ENCODE measurements at regions not wholly inside any gene's neighbourhood (a gene's known extent, or its start where the extent isn't known, plus 50 kb on each side); places are given as distances from the start of the nearest gene placed in this dataset.
"Not testable (repeated sequence)": the region's sequence is repeated elsewhere in the genome, so short reads cannot be mapped to it uniquely, and the experiment has no call there.

DNA sequence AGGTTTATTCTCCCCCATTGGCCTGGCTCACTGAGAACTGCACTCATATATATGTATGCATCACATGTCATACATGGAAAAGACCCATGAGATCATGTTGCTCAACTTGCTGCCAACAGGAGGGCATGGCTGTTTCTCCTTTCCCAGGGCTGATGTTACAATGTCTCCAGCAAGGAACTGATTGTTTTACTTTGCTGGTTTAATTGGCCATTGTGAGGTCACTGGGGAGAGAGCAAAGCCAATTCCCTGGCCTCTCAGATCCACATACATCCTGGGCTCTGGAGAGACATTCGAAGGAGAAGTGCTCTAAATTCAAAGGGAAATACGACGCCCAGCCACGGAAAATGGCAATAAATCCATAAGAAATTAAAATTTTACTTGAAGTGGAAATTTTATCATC is 287.8 kb downstream of the WDR11 start:
- DNase-seq = no peak

DNA sequence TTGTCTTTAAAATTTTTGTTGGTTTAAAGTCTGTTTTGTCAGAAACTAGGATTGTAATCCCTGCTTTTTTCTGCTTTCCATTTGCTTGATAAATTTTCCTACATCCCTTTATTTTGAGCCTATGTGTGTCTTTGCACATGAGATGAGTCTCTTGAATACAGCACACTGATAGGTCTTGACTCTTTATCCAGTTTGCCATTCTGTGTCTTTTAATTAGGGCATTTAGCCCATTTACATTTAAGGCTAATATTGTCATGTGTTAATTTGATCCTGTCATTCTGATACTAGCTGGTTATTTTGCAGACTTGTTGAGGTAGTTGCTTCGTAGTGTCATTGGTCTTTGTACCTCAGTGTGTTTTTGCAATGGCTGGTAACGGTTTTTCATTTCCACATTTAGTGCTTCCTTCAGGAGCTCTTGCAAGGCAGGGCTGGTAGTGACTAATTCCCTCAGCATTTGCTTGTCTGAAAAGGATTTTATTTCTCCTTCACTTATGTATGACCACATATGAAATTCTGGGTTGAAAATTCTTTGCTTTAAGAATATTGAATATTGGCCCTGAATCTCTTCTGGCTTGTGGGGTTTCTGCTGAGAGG is 294.7 kb downstream of the WDR11 start:
- DNase-seq = not testable (repeated sequence)

DNA sequence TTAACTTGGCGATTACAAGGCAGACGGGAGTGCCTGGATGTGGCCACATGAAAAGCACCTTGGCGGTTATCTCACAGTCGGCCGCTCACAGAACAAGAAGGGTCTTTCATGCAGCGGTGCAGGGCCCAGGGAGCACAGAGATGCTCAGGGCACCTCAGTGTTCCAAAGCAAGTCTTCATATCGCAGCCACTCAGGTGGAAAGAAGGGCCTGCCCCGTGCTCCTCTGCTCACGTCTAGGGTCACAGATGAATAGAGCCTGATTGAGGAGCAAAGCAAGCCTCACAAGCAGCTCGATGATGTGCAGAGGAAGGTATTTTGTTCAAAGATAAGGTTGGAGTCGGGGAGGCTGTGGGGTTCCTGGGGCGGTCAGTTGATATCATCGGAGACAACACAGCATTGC is 297.8 kb downstream of the WDR11 start:
- no peak for DNase-seq

DNA sequence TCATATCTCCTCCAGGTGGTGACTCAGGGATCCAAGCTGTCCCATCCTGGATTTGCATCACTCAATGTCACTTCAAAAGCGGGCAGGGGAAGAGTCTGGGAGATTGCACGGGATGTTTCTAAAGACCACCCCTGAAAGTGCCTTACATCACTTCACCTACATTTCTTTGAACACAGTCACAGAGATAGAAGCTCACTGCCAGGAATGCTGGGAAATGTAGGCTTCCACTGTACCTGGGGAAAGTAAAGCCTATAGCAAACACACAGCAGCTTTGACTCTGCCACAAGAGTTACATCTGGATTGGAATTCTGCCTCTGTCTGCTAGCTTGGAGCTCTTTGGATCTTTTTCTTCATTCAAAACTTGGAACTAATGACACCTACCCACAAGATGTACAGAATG is 300.9 kb downstream of the WDR11 start:
- no peak for DNase-seq

DNA sequence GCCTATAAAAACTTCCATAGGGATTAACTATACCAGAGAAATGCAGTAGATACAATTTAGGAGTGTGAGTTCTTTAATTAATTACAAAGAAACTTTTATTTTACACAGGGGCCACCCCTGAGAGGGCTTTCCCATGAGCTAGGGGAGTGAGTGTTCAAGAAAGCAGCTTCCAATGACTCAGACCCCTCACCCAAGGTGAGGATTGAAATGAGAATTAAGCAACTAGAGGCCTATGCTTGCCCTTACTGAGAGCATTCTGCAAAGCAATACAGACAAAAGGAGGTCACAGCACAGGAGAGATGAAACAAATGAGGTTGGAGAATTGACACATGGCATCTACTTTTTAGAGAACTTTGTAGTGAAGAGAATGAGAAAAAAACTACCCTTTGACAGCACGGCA is 301.8 kb downstream of the WDR11 start:
- no peak for DNase-seq

DNA sequence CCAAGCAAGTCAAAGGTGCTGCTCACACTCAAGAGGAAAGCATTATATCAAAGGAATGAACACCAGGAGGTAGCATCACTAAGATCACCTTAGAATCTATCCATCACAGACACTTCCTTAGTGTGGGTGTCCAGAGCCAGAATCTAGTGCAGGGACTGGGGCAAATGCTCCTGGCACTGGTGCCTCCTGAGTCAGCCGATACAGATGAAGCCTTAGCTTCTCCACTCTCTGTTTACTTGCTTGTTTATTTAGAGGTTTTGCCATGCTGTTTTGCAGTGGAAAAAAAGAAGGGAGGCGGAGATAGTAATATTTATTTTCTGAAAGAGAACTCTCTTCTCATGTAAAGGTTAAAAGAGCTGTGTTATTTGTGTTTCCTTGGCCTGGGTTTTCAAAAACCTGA is 303.1 kb downstream of the WDR11 start:
- DNase-seq = no peak

DNA sequence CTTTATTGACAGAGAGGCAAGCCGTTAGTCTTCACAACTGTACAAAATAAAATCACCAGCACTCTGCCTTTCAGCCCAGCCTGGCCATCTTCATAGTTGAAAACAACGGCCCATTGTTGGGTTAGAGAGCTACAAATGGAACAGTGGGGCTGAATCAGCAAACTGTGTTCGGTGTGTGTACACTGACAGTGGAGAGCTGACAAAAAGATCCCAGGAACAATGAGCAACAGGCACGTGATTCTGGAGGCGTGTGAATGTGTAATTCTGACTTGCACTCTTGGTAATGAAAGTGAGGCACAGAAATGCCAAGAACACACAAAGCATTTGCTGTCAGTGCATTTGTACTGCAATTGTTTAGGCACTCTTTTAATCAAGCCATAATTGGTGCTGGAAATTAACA is 303.7 kb downstream of the WDR11 start:
- DNase-seq = peak; percentile 87 to 97

DNA sequence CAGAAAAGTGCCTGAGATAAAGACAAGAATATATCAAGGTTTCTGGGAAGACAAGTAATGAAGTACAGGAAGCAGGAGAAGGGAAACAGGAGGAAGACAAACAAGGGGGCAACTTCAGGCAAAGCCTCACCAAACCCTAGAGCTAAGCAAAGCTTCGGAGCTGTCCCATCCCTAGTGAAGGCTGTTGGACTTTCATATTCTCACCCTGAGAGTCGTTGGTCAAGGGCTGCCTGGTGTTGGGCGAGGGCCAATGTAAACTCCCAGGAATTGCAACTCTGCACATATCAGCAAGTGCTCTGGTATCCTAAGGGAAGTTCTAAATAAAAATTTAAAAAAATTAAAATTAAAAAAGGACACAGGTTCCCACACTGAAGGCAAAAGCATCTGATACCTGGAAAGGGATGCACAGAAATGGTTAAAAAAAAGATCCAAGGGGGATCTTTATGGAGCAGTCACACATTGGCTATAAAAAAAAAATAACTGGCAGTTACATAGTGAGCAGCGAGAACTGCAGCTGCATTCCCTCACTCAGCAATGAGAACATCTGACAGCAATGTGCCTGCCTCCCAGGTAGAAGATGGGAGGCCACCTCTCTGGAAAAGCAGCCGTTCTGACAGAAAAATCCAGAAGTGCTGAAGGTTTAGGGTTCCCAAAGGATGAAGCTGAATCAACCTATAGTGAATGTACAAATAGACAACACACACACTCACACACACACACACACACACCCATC is 304.7 kb downstream of the WDR11 start:
- DNase-seq = no peak

DNA sequence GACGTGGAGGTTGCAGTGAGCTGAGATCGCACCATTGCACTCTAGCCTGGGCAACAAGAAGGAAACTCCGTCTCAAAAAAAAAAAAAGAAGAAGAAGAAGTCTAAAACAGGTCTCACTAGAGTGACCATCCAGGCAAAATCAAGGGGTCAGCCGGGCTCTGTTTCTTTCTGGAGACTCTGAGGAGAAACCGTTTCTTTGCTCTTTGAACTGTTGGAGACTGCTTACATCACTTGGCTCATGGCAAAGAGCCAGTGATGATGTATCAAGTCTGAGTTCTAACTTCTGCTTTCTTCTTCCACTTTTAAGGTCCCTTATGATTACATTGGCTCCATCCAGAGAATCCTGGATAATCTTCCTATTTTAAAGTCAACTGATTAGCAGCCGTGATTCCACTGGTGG is 306.8 kb downstream of the WDR11 start:
- DNase-seq = no peak

DNA sequence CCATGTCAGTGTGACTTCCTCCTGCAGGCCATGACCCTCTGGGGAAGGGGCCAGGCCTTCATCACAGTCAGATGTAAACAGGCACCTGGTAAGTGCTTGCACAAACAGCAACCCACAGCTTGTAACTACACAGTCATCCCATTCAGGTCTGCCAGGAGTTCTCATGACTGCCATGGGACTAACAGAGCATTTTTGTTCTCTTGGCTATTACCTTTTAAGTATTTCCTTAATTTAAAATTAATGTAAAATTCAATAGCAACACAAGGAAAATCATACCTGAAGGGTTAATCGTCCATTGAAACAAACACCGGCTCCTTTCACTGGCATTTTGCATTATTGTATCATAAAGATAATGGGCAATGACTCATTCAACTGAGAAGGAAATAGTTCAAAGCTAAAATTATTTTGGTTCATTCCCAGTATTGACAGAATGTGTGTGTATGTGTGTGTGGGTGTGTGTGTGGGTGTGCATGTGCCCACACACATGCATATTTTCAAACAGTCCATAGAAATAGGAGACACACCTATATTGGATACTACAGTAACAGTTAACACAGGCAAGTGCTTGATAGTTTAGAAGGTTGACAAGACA is 307.9 kb downstream of the WDR11 start:
- DNase-seq = no peak

DNA sequence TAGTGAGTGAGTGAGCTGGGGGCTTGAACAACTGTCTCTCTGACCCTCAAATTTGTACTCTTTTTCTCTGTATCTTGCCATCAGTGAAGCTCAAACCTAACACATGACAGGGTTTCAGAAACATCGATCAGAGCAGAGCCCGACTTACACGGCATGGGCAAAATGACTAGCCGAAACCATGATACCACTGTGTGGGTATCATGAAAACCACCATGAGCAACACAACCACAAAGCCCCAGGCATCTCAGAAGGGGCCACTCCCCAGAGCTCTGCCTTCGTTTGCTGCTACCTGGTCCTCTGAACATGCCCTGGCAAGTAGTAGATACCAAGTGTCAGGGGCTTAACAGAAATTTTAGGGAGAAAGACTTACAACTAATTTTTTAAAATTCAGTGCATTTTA is 308.5 kb downstream of the WDR11 start:
- DNase-seq = no peak

DNA sequence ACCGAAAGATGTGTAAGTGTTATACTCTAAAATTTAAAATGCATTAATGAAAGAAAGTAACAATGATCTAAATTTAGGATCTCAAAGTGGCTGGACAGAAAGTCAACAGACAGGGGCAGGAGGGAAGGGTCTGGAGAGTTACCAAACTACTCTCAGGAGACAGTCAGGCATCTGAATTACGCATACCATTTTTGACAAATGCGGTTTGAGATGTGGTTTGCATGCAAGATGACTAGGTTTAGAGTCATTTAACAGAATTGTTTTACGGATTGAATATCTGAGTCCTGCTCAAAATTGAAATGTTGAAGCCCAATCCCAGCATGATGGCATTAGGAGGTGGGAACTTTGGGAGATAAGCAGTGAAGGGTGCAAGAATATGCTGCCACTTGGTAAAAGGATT is 314.1 kb downstream of the WDR11 start:
- no peak for DNase-seq

DNA sequence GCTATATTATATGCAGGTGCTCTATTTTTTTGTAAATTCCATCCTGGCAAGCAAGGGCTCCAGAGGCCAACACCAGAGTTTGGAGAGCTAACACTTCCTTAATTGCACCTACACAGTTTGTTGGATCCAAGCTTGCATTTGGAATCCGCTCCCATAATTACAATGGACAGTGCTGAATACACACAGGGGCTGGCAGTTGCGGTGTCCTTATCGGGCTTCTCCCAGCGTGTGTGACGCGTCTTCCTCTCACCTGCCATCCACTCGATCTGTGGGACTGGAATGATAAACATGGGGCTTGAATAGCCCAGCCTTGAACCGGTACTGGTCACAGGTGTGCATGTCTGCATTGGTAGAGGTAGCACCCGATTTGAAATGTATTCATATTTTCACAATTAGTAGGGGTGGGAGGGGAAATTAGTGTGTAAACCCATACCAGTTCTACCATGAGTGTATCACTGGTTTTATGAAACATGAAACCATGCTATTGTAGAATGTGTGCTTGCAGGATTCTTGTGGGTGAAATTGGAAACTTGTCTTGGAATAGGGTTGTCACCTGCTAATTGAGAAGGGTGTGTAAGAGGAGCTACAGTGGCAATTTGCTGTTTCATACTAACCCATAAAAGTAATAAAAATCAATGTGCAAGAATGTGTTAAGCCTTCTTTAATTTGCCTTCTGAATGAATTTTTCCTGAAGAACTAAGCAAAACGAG is 316.5 kb downstream of the WDR11 start:
- no peak for DNase-seq

DNA sequence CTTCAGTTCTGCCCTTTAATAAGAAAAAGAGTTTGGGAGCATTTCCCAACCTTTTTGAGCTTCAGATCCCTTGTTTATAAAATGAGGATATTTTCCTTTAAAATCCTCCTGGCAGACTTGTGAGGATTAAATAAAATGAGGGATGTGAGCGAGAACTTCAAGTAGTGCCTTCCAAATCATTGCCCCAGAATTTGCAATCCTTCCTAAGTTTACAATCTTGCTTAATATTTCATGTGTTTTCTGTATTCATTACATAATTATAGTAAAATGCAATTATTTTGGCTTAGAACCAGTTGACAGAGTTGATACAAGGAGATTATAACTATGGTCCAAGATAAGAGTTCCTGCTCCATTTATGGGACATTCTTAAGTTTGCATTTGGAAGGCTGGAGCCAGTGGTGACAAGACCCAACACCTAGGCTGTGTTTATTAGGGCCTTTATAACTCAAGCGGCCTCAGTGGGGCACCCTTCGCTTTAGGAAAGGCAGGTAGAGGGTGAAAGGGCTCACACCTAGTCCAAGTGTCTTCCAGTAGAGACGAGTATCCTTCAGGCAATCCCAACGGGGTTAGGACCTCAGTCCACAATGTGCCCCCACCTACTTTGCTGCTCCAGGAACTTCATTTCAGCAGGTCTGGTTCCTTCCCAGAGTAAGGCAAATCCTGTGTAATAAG is 317.5 kb downstream of the WDR11 start:
- DNase-seq = no peak

DNA sequence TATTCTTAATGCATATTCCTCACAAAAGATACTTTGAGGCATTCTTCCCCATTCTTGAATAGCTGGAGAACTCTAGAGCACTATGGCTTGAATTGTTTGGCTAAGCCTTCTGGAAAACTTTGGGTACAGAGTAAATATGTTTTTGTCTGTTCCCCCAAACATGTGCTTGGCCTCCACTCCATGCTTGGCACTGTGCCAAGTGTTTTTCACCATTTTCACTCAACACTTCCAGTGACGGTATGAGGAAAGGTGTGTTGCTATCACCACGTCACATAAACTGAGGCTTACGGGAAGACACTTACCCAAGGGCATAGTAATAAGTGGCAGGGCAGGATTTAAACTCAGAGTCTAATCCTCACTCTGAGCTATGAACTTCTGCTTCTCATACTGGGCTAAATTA is 318.2 kb downstream of the WDR11 start:
- no peak for DNase-seq

DNA sequence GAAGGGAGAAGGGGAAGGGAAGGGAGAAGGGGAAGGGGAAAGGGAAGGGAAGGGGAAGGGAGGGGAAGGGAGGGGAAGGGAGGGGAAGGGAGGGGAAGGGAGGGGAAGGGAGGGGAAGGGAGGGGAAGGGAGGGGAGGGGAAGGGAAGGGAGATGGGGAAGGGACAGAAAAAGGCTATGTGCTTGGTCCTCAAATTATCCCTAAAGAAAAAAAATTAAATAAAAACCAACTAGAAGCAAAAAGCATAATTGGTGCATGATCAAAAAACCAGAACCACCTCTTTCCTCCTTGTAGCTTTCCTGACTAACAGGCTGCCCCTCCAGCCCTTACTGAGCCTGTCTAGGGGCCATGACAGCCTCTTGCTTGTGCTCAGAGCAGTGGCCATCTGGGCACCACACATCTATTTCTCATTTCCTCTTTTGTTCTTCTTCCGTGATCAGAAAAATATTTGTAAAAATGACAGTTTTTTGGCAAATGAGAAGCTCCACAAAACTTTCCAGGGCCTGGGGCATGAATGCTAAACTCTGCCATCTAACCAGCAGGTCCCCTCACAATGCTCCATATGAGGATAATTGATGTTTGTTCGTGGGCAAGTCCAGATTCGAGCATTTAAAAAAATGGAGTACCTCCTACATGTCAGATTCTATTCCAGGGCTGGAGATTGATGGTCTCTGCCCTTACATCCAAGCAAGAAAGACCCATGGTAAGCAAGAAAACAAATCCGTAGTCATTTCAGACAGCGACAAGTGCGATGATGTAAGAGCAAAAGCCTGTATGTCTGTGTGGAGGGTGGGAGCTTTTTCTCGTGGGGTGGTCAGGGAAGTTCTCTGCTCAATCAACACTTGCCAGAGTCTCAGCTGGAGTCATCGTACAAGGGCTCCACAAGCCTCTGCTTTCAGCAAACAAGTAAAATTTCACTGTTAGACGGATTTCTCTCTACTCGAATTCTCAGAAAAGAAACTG is 320.9 kb downstream of the WDR11 start:
- no peak for DNase-seq

DNA sequence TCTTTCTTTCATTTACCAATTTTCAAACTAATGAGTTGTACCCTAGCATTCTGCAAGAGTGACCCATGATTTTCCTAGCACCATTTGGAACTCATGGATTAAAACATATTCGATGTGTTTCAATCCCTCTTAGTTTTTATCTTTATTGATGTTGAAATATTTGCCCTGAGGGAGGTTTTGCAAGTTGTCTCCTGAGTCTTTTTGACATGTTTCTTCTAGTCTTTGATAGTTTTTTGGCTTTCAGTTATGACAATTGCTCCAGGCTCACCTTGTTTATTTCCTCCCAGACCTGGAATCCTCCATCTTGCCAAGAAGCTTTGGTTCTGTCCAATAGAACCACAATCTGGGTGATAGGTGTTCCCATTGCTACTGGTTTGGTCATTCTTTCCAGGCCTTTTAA is 327.8 kb downstream of the WDR11 start:
- no peak for DNase-seq

DNA sequence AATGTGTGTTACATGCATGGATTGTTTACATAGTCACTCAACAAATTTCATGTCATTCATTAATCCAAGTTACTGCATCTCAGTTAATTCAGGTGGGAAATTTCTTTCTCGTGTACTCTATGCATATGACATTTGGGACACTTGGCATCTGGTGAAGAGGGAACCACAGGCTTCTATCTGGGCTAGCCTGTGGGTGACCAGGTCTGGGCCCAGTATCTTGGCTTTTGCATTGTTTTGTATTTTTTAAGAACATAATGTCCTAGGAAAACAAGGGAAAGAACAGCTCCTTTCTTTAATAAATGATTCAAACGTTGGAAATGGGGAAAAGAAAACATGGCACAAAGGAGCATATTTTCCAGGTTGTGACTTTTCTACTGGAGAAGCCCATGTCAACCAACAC is 331.1 kb downstream of the WDR11 start:
- DNase-seq = no peak

DNA sequence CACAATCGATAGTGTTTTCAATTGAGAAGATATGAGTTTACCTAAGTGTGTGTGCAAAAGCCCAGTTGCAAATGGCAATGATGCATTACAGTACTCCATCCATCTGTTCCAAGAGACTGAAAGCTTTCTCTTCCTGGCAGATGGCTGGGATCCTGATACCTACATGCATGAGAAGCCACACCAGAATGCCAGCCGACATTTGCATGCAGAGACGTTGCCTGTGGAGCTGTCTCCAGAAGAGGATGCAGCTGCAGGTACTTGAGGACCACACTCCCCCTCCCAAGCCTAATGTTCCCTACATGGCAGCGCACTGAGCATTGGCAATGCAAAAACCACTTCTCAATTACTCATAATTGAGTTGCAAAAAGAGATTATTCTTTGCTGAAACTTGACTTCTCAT is 332.1 kb downstream of the WDR11 start:
- no peak for DNase-seq

DNA sequence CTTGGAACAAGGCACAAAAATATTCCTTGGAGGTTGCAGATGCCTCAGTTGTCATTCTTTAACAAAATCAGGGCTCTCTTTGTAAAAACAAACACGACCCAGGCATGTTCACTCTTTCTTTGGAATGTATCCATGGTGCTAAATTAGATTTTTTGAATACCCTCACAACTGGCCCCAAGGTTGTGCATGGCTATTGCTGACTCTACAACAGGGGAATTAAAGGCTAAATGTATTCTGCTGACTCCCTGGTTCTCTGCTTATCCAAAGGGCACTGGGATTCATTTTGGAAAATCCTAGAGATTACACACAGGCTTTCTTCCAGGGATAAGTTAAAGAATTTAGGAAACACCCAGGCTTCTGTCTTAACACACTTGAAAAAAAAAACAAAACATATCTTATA is 332.5 kb downstream of the WDR11 start:
- no peak for DNase-seq

DNA sequence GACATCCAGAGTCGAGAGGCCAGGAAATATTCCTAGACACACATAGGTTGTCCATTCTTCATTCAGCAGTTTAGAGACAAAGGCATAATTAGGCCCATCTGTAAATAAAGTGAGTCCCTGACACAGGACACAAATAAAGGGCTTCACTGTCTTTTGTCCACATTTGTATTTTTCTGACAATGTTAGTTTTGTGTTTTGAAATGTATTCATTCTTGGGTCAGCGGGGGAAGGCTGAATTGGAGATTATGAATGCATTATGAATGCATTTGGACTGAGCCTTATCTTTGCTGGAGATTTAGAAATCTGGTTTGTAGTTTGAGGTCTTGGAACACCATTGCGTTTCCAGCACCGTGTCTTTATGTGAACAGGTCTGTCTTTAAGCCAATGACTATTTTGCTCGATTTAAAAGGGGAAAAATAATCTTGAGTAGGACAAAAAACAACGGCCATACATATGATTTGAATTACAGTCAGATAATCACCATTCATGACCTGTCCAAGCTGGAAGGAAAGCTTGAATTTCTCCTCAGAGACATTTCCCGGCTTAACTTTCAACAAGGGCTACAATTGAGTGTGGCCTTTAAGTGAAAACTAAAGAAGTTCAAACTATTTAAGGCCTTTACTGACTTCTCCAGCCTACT is 334.8 kb downstream of the WDR11 start:
- peak; percentile 16 to 84 for DNase-seq

DNA sequence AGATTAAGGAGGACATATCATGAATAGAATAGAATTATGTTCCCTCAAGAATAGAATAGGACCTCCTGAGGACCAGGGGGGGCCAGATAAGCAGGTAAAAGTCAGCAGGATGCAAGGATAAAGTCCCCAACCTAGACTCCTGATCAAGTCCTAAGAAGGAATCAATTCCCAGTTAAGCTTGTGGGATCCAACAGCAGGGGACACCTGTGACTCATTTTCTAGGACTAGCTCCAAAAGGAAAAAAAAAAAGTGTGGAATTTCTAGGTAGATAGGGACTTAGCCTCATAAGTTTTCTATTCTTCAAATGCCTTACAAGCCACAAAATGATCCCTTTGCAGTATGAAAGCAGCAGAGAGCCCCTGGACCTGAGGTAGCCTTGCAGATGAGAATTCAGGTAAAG is 336.2 kb downstream of the WDR11 start:
- DNase-seq = no peak
